ENCODE measurements at regions not wholly inside any gene's neighbourhood (a gene's known extent, or its start where the extent isn't known, plus 50 kb on each side); places are given as distances from the start of the nearest gene placed in this dataset.

DNA sequence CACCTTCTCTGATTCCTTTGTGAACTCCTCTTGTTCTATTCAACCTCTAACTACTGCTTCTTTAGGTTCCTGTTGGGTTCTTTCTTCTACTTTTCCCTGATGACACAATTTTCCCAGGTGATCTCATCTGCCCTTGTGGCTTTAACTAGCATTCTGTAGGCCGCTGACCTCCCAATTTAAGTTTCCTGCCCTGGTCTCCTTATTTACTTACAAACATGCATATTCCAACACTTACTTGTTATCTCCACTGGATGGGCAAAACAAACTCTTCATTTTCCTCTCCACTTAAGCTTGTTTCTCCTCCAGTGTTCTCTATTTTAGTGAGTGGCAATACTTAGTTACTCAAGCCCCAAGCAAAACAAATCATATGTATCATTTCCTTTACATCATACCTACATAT lies 734.5 kb downstream of the METTL15 start:
- no peak overlapping the region for H3K4me3 ChIP-seq (replicated peaks; ENCODE audit: low read depth, low read length)
- H3K27me3 ChIP-seq (replicated peaks; ENCODE audit: control insufficient read depth, insufficient read depth, low read length), result no peaks in the 10 kb centered on the region
- DNase-seq (ENCODE audit: extremely low read depth, insufficient read length), result no peak
- H3K36me3 ChIP-seq (ENCODE audit: control insufficient read depth, insufficient read depth, low read length), result no peaks in the 10 kb centered on the region
- TF ChIP-seq, protein P1, sequence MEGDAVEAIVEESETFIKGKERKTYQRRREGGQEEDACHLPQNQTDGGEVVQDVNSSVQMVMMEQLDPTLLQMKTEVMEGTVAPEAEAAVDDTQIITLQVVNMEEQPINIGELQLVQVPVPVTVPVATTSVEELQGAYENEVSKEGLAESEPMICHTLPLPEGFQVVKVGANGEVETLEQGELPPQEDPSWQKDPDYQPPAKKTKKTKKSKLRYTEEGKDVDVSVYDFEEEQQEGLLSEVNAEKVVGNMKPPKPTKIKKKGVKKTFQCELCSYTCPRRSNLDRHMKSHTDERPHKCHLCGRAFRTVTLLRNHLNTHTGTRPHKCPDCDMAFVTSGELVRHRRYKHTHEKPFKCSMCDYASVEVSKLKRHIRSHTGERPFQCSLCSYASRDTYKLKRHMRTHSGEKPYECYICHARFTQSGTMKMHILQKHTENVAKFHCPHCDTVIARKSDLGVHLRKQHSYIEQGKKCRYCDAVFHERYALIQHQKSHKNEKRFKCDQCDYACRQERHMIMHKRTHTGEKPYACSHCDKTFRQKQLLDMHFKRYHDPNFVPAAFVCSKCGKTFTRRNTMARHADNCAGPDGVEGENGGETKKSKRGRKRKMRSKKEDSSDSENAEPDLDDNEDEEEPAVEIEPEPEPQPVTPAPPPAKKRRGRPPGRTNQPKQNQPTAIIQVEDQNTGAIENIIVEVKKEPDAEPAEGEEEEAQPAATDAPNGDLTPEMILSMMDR (IDR thresholded peaks at IDR 0.05; ENCODE audit: insufficient read depth, low read length, poor library complexity, severe bottlenecking), result no peak

DNA sequence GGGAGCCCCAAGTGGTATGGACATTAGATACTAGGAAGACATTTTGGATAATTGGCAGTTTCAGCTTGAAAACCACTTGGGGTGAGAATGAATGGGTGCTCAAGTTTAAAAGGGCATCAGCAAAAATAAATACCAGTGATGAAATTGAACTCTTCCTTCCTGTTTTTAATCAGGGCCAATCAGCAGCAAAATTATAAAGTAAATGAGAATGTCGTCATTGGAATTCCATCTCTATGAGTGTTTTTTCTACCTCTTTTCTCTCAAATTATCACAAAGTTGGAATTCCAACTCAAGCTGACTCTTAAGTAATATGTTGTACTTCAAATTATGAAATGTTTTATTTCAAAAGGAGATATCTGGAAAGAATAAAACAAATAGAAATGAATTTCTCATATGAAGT lies 730.6 kb downstream of the METTL15 start:
- Histone ChIP-seq H3K4me3 (replicated peaks; ENCODE audit: low read depth, low read length) (no peak overlapping the region), H3K27me3 (replicated peaks; ENCODE audit: control insufficient read depth, insufficient read depth, low read length) (no peaks in the 10 kb centered on the region), H3K36me3 (ENCODE audit: control insufficient read depth, insufficient read depth, low read length) (no peaks in the 10 kb centered on the region)
- DNase-seq (ENCODE audit: extremely low read depth, insufficient read length), result no peak
- TF ChIP-seq, protein P1 (IDR thresholded peaks at IDR 0.05; ENCODE audit: insufficient read depth, low read length, poor library complexity, severe bottlenecking), result no peak

DNA sequence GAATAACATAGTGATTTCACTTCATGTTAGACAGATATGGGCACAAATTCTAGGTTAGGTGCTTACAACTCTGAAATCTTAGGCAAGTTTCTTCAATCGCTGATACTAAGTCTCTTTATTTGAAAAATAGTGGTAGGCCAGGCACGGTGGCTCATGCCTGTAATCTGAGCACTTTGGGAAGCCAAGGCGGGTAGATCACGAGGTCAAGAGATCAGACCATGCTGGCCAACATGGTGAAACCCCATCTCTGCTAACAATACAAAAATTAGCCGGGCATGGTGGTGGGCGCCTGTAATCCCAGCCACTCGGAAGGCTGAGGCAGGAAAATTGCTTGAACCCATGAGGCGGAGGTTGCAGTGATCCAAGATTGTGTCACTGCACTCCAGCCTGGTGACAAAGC lies 729.4 kb downstream of the METTL15 start:
- H3K27me3 ChIP-seq (replicated peaks; ENCODE audit: control insufficient read depth, insufficient read depth, low read length), result no peaks in the 10 kb centered on the region
- H3K4me3 ChIP-seq (replicated peaks; ENCODE audit: low read depth, low read length), result no peak overlapping the region
- no peaks in the 10 kb centered on the region for H3K36me3 ChIP-seq (ENCODE audit: control insufficient read depth, insufficient read depth, low read length)
- TF ChIP-seq, protein P1 (IDR thresholded peaks at IDR 0.05; ENCODE audit: insufficient read depth, low read length, poor library complexity, severe bottlenecking), result no peak
- no peak for DNase-seq (ENCODE audit: extremely low read depth, insufficient read length)

DNA sequence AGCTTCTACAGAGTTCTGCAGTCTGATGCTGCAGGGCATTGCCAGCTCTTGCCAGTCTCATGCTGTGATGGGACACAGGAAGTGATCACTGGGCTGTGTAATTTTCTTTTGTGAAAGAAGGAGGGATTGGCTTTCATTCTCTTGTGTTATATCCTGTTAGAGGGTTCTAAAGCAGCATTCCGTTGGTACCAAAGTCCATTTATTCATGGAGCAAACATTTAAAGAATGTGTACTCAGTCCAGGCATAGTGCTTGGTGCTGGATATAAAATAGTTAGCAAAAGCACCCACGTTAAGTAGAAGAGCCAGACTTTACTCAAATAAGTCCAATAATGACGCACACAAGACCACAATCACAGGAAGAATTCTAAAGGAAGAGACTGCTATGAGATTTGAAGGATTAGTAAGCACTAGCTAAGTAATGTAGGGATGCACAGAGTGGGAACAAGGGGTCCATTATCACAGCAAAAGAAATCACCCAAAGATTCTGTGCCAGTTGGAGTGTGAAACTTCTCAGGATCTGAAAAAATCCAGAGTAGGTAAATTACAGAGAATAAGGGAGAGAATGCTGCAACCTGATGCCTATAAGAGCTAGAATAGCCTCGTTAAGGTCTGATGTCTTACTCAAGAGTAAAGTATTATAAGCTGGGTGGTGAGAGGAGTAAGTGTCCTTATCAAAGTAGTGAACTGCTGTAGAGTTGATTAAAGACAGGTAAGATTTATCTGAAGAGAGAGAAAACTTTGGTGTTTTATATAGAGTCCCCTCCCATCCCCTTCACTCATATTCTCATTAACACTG lies 728.3 kb downstream of the METTL15 start:
- no peak overlapping the region for H3K4me3 ChIP-seq (replicated peaks; ENCODE audit: low read depth, low read length)
- DNase-seq (ENCODE audit: extremely low read depth, insufficient read length), result no peak
- TF ChIP-seq, protein P1 (IDR thresholded peaks at IDR 0.05; ENCODE audit: insufficient read depth, low read length, poor library complexity, severe bottlenecking), result no peak
- no peaks in the 10 kb centered on the region for H3K36me3 ChIP-seq (ENCODE audit: control insufficient read depth, insufficient read depth, low read length)
- no peaks in the 10 kb centered on the region for H3K27me3 ChIP-seq (replicated peaks; ENCODE audit: control insufficient read depth, insufficient read depth, low read length)

DNA sequence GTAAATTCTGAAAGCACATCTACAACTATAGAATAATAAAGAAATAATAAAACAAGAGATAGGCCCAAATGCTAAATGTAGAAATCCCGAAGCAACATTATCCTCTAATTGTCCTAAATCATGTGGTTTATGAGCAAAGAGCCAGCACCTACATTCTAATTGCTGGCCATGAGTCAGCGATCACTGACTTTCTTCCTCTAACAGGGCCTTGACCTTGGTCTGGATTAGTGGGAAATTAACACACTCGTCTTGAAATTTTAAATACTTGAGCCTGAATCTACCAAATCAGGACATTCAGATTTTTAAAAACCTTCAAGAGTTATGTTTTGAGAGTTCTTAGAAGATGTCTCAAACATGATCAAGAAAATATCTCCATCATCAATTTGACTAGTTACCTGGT lies 727.6 kb downstream of the METTL15 start:
- no peak for DNase-seq (ENCODE audit: extremely low read depth, insufficient read length)
- TF ChIP-seq, protein P1 (IDR thresholded peaks at IDR 0.05; ENCODE audit: insufficient read depth, low read length, poor library complexity, severe bottlenecking), result no peak
- Histone ChIP-seq H3K36me3 (ENCODE audit: control insufficient read depth, insufficient read depth, low read length) (no peaks in the 10 kb centered on the region), H3K27me3 (replicated peaks; ENCODE audit: control insufficient read depth, insufficient read depth, low read length) (no peaks in the 10 kb centered on the region), H3K4me3 (replicated peaks; ENCODE audit: low read depth, low read length) (no peak overlapping the region)
